GM21423 (cell line): ENCODE measurements at regions not wholly inside any gene's neighbourhood (a gene's known extent, or its start where the extent isn't known, plus 50 kb on each side); places are given as distances from the start of the nearest gene placed in this dataset.
"Not testable (repeated sequence)": the region's sequence is repeated elsewhere in the genome, so short reads cannot be mapped to it uniquely, and the experiment has no call there.

Experiments
- ATAC-seq: cut with Tn5 transposase; IDR thresholded peaks from one replicate; pipeline ENCODE4 v1.9.1; 2021; ENCODE audit warnings: mild to moderate bottlenecking, moderate library complexity; ENCODE audit not compliant: unreplicated experiment

DNA sequence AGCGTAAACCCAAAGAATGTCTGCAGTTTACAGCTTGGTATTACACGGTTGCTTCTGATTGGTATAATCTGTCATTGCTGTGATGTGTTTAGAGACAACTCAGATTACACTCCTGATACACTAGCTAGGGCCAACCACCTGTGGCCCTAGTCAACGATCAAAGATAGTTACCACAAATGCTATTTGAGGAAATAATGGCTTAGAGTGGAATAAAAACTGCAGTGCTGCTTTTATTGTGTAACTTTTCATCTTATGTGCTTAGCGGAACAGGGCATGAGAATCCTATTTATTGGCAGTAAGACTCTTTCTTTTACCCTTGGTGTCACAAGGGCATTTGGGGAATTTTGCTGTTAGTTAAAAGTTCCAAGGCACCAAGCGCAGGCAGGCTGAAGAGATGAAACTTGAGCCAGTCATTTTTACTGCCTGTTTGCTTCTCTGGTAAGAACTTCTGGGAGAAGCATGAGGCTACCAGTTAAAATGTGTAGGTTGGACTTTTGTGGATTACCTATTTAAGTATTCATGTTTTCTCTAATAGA is 363.3 kb downstream of the KCNRG start:
- no peak for ATAC-seq

- ATAC-seq, result no peak
Observed at GRCh38 chr13:50379584-50379983, 364.3 kb downstream of the KCNRG start.

DNA sequence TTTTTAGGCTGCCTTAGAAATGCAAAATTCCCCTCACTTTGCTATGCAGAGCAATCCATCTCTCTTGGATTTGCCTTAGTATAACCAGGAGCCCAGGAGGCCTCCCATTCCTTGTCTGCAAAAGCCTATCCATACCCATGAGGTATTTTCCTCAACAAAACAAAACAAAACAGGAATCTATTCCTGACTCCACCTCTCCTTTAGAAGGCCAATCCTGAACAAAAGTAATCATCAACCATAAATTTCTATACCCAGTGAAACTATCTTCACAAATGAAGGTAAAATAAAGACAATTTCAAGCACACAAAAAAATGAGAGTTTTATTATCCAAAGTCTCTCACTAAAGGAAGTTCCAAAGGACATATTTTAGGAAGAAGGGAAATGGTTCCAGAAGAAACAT is 365.7 kb downstream of the KCNRG start:
- ATAC-seq, result no peak

DNA sequence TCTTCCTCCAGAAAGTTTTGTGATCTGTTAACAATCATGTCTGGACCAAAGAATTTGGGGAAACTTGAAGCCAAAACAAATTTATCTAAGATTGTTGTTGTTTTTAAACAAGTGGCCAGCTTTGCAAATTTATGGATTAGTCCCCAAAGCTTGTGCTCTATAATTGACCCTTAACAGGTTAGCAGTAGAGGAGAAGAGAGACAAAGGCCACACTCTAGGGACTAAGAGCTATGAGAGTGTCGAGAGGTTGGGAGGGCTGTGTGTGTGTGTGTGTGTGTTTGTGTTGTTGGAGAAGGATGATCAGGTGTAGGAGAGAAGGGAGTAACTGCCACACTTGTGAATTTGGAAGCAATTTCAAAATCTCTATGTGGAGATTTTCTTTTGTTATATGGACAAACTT is 367.3 kb downstream of the KCNRG start:
- ATAC-seq, result no peak

GRCh38 chr13:50382951-50383350 is 367.7 kb downstream of the KCNRG start:
- ATAC-seq, result no peak

DNA sequence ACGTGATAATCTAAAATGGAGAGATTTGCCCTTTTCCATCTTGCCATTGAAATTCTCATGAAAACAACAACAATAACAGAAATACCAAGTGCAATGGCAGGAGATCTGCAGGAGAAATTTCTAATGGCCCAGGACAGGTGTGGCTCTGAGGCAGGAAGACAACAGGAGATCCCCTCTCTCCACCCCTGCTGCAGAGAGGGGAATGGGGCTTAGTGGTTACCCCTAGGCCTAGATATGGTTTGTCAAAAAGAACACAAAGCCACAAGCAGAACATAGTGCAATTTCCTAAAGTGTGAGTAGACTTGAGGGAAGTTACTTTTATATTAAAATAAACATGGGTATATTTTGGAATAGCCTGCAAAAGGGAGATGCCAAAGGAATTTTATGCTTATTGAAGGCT is 369.5 kb downstream of the KCNRG start:
- ATAC-seq, result no peak

- ATAC-seq, result no peak
Observed at GRCh38 chr13:50386541-50387050, 371.4 kb downstream of the KCNRG start.

DNA sequence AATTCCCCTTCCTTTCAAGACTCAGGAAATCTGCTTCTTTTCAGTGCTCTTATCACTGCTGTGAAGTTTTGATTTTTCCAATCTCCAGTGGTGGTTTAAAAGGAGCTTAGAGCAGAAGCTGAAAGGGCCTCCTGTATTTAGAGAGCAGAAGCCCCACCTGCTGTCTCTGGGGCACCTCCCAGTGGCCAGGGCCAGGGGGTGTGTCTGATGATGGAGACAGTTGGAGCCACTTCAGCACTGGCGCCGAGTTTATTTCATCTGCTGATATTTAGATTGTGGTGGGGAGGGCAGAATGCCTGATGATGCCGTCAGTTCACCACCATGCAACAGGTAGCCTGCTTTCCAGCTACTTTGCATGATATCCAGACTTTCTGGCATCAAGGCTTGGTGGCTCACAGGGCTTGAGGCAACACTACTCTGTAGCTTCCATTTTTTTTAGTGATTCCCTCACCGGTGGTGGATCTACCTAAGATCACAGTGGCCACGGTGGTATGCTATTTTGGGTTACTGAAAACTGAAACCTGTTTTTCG is 371.9 kb downstream of the KCNRG start:
- ATAC-seq, result no peak

DNA sequence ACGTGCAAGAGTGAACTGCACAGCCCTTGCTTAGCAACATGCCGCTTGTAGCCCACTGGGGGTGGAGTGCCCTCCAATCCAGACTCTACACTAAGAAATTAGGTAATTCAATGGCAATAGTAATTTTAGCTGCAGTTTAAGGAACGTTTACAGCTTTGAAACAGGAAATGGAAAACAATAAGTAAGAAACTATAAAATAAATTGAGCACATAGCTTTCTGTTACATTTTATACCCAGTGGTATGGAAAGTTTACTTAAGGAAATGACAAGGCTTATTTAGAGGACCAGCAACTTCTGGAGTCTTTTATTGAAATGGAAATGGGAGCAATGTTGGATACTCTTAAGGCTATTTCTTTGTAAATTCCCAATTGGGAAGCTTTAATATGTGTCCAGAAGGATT is 373.2 kb downstream of the KCNRG start:
- no peak for ATAC-seq

DNA sequence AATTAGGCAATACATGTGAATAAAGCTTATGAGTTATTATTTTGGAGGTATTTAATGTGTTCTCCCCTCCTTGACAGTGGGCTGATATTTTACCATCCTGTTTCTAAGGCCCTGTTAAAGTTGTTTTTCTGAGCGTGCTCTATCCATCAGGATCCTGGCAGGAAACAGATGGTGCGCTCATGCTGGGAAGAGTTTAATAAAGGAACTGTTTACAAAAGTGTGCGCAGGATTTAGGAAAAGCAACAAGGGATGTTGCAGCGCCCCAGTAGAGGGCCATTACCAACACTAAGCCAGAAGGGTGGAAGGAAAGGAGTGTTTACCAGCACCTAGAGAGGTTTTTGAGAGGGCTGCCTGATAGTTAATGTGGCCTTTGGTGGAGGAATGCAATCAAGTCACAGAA is 374.5 kb downstream of the KCNRG start:
- no peak for ATAC-seq

DNA sequence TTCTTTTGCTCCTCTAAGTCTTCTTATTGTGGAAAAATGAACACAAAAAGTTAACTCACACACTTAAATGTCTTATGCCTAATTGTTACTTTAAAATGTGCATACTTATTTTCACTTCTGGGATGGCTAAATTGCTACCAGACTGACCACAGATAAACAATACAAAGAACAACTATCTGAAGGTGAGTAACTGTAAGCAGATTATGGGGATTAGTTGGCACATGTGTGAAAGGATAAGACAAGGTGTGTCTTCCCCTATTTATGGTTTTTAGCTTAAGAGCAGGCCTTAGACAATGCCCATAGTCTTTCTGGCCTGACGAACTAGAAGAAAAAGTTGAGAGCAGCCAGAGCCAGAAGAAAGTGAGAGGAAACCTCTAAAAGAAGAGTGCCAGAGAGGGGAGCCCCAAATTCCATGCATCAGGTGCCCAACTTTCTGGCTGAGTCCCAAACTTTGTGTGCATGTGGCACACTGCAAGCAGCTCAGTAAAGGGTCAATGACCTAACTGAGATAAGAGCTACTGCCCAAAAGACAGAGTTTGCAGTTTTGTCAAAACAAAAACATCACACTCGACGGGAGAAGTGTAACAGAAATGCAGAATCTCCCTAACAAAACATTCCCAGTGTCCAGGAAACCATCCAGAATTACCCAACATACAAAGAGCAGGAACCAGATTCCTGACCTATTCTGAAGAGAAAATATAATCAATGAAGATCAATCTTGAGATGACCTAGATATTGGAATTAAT is 375.4 kb downstream of the KCNRG start:
- ATAC-seq, result no peak

DNA sequence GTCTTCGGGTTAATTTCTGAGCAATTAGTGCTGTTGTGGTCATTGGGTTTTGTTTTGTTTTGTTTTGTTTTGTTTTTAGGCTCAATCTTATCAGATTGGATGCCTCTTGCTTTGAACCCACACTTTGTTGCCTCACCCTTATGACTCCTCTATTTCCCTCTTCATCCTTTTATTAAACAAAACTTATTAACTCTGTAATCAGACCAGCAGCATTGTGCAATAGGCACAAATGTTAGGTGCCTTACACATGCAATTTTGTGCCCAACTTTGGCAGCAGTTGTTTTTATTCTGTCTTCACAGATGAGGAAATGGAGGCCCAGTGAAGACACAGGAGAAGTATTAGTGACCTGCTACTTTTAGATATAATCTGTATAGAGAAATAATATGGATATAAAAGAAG is 377.7 kb downstream of the KCNRG start:
- no peak for ATAC-seq

- no peak for ATAC-seq
Observed at GRCh38 chr13:50393628-50394027, 378.4 kb downstream of the KCNRG start.

GRCh38 chr13:50396001-50396400 is 380.8 kb downstream of the KCNRG start:
- no peak for ATAC-seq

DNA sequence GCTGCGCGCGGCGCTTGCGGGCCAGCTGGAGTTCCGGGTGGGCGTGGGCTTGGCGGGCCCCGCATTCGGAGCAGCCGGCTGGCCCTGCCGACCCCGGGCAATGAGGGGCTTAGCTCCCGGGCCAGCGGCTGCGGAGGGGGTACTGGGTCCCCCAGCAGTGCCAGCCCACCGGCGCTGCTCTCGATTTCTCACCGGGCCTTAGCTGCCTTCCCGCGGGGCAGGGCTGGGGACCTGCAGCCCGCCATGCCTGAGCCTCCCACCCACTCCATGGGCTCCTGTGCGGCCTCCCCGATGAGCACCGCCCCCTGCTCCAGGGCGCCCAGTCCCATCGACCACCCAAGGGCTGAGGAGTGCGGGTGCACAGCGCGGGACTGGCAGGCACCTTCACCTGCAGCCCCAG is 381.4 kb downstream of the KCNRG start:
- ATAC-seq, result not testable (repeated sequence)

DNA sequence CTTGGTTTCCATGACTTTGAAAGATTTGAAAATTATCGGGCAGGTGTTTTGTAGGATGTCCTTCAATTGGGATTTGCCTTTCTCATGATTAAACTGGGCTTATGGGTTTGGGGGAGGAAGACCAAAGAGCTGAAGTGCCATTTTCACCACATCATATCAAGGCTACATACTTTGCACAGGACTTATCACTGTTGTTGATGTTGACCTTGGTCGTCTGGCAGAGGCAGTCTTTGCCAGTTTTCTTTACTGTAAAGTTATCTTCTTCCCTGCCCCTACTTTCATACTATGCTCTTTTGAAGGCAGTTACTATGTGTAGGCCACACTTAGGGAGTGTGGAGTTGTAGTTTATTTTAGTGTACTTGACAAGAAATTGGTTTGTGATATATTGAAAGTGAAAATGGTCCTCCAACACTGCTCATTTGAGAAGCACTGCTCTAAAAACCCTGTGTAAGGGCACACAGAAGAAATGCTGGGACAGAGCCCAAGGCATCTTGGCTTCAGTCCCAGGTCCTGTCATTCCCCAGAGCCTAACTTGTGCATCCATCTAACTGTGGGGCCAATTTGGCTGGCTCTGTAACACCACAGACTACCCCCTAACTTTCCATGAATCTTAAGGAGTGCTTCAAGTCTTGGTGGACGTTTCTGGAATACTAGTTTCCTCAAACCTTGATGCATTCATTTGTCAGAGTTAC is 384.9 kb downstream of the KCNRG start:
- no peak for ATAC-seq

GRCh38 chr13:50401049-50401505 is 385.8 kb downstream of the KCNRG start:
- no peak for ATAC-seq

- no peak for ATAC-seq
Observed at GRCh38 chr13:50401721-50402465, 386.6 kb downstream of the KCNRG start.

- ATAC-seq, result no peak
Observed at GRCh38 chr13:50403311-50403710, 388.1 kb downstream of the KCNRG start.

DNA sequence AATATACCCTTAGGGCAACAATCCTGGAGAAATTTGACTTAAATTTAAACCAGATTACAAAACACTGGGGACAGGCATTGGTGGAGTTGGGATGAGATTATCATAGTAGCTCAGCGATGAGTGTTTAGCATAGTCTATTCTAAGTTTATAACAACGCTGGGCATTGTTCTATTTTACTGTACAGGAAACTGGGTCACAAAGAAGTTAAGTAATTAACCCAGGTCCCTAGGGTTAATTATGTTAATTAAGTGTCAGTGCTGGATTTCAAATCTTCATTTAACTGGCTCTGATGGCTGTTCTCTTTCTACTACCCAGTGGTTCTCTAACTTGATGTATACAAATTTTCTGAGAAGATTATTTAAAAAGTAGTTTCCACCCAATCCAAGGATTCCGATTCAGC is 388.9 kb downstream of the KCNRG start:
- no peak for ATAC-seq

- no peak for ATAC-seq
Observed at GRCh38 chr13:50404769-50405168, 389.5 kb downstream of the KCNRG start.
